IMR-90 (cell line): ENCODE measurements at regions not wholly inside any gene's neighbourhood (a gene's known extent, or its start where the extent isn't known, plus 50 kb on each side); places are given as distances from the start of the nearest gene placed in this dataset.

Experiments
- ATAC-seq: fragments of 200-7000 bp; cut with Tn5 transposase; 2 replicates; pipeline ENCODE4 v1.9.1; 2020; ENCODE audit warnings: low read depth, mild to moderate bottlenecking, moderate library complexity
- BruUV-seq: library from RNA; stranded (reverse); fragments of 400-500 nt; replicated peaks from 2 replicates; lab custom pipeline; 2021; lab: Mats Ljungman, UMichigan
- CTCF ChIA-PET: fragments of 300-600 bp; formaldehyde crosslinking; extraction: SDS; loops from one replicate; lab custom pipeline; 2021; ENCODE audit warnings: antibody characterized with exemption; lab: Yijun Ruan, JAX
- POLR2A ChIA-PET: fragments of 300-600 bp; sonication (Branson Sonifier 250); formaldehyde crosslinking; loops from one replicate; lab custom pipeline; 2022; ENCODE audit warnings: antibody characterized with exemption; ENCODE audit not compliant: unreplicated experiment; lab: Charles Lee
- DNase-seq: peaks from one replicate; pipeline ENCODE4 v3.0.0; 2013
- H2AFZ ChIP-seq: replicated peaks from 2 replicates; pipeline ENCODE3; 2013; ENCODE audit warnings: low read length, mild to moderate bottlenecking; ENCODE audit not compliant: poor library complexity
- H2AK5ac ChIP-seq: 2 replicates; pipeline ENCODE4 v1.6.1; 2013; ENCODE audit warnings: low read depth, low read length, inconsistent platforms
- H2AK9ac ChIP-seq: replicated peaks from 2 replicates; pipeline ENCODE3; 2013; ENCODE audit warnings: mild to moderate bottlenecking, low read depth, low read length, moderate library complexity; ENCODE audit not compliant: poor library complexity
- H2BK120ac ChIP-seq: 2 replicates; pipeline ENCODE4 v1.6.1; 2013; ENCODE audit warnings: low read depth, low read length, inconsistent platforms
- H2BK15ac ChIP-seq: 3 replicates; pipeline ENCODE4 v1.6.1; 2013; ENCODE audit warnings: low read depth, low read length, inconsistent platforms
- H2BK20ac ChIP-seq: 2 replicates; pipeline ENCODE4 v1.6.1; 2013; ENCODE audit warnings: low read depth, mild to moderate bottlenecking, inconsistent platforms, low read length, moderate library complexity
- H2BK5ac ChIP-seq: 2 replicates; pipeline ENCODE4 v1.6.1; 2013; ENCODE audit warnings: mild to moderate bottlenecking, low read depth, low read length, inconsistent platforms; ENCODE audit not compliant: poor library complexity, severe bottlenecking
- H3K14ac ChIP-seq: replicated peaks from 2 replicates; pipeline ENCODE4 v1.6.1; 2013; ENCODE audit warnings: low read depth, low read length, inconsistent platforms
- H3K18ac ChIP-seq: 2 replicates; pipeline ENCODE4 v1.6.1; 2013; ENCODE audit warnings: low read depth, low read length, control low read depth
- H3K23ac ChIP-seq: 2 replicates; pipeline ENCODE4 v1.6.1; 2013; ENCODE audit warnings: low read depth, low read length, inconsistent platforms
- H3K27ac ChIP-seq: 2 replicates; pipeline ENCODE4 v1.5.1; 2013; ENCODE audit warnings: mild to moderate bottlenecking, control low read depth, low read length; ENCODE audit not compliant: insufficient read depth
- H3K27me3 ChIP-seq: 2 replicates; pipeline ENCODE4 v1.6.1; 2013; ENCODE audit warnings: low read length; ENCODE audit not compliant: control insufficient read depth, insufficient read depth
- H3K36me3 ChIP-seq: 2 replicates; pipeline ENCODE4 v1.6.1; 2013; ENCODE audit warnings: low read length, mixed read lengths; ENCODE audit not compliant: control insufficient read depth, insufficient read depth
- H3K4ac ChIP-seq: 2 replicates; pipeline ENCODE4 v1.6.1; 2013; ENCODE audit warnings: low read depth, low read length, inconsistent platforms
- H3K4me1 ChIP-seq: 2 replicates; pipeline ENCODE4 v1.6.1; 2013; ENCODE audit warnings: low read length, mixed read lengths; ENCODE audit not compliant: control insufficient read depth, insufficient read depth
- H3K4me2 ChIP-seq: 2 replicates; pipeline ENCODE4 v1.6.1; 2013; ENCODE audit warnings: low read depth, mild to moderate bottlenecking, control low read depth, low read length, moderate library complexity
- H3K4me3 ChIP-seq: 2 replicates; pipeline ENCODE4 v1.5.1; 2013; ENCODE audit warnings: low read depth, mild to moderate bottlenecking, control low read depth, low read length, moderate library complexity; ENCODE audit not compliant: insufficient read depth
- H3K56ac ChIP-seq: 2 replicates; pipeline ENCODE4 v1.6.1; 2013; ENCODE audit warnings: low read length, inconsistent platforms; ENCODE audit not compliant: insufficient read depth; ENCODE audit errors: extremely low read depth
- H3K79me1 ChIP-seq, 2 experiments: 2 replicates each; pipeline ENCODE4 v1.6.1; 2013; ENCODE audit warnings: low read length in 2 of 2, inconsistent platforms in 1 of 2, low read depth in 1 of 2
- H3K9ac ChIP-seq: 2 replicates; pipeline ENCODE4 v1.6.1; 2013; ENCODE audit warnings: low read depth, low read length, control low read depth
- H3K9me1 ChIP-seq: 2 replicates; pipeline ENCODE4 v1.6.1; 2013; ENCODE audit warnings: low read length, inconsistent platforms; ENCODE audit not compliant: insufficient read depth
- H3K9me3 ChIP-seq: 2 replicates; pipeline ENCODE4 v1.6.1; 2013; ENCODE audit warnings: low read length; ENCODE audit not compliant: control insufficient read depth, insufficient read depth
- H4K20me1 ChIP-seq: 2 replicates; pipeline ENCODE4 v1.6.1; 2013; ENCODE audit warnings: low read length, inconsistent platforms; ENCODE audit not compliant: insufficient read depth
- H4K5ac ChIP-seq: 2 replicates; pipeline ENCODE4 v1.6.1; 2013; ENCODE audit warnings: mild to moderate bottlenecking, low read depth, low read length, control low read depth
- H4K8ac ChIP-seq, 2 experiments: 2 replicates each; pipeline ENCODE4 v1.6.1; 2013; ENCODE audit warnings: low read depth in 2 of 2, low read length in 2 of 2, control low read depth in 1 of 2, inconsistent platforms in 1 of 2
- H4K91ac ChIP-seq: 2 replicates; pipeline ENCODE4 v1.6.1; 2013; ENCODE audit warnings: low read depth, low read length, inconsistent platforms; ENCODE audit not compliant: insufficient read depth
- BHLHE40 ChIP-seq: fragments of 150-350 bp; IDR thresholded peaks from 2 replicates; pipeline ENCODE4 v1.6.1; 2016; ENCODE audit warnings: mild to moderate bottlenecking, low read depth, low read length
- CTCF ChIP-seq: conservative IDR thresholded peaks from 2 replicates; pipeline ENCODE4 v1.5.1; 2012; ENCODE audit warnings: mild to moderate bottlenecking, low read depth, low read length, improper control_type of control experiment
- MAFK ChIP-seq: IDR thresholded peaks from 2 replicates; pipeline ENCODE4 v1.6.1; 2012; ENCODE audit warnings: low read depth, low read length, improper control_type of control experiment
- MXI1 ChIP-seq: IDR thresholded peaks from 2 replicates; pipeline ENCODE4 v1.6.1; 2012; ENCODE audit warnings: low read depth, mild to moderate bottlenecking, low read length, moderate library complexity, borderline replicate concordance
- NFE2L2 ChIP-seq: fragments of 150-350 bp; IDR thresholded peaks from 2 replicates; pipeline ENCODE4 v1.6.1; 2016; ENCODE audit warnings: low read depth, mild to moderate bottlenecking, low read length
- RAD21 ChIP-seq: IDR thresholded peaks from 2 replicates; pipeline ENCODE4 v1.6.1; 2012; ENCODE audit warnings: low read length, improper control_type of control experiment
- WGBS, 2 experiments: methylation state at CpG; one replicate each; pipeline versions ENCODE4 v1.1.5 to v1.1.7; 2013; ENCODE audit warnings: missing lambda C conversion rate in 2 of 2; ENCODE audit not compliant: insufficient read length in 1 of 2; ENCODE audit errors: extremely low coverage in 2 of 2; 5-methylcytosine and 5-hydroxymethylcytosine counted together
- dilution Hi-C: fragments of 300-500 bp; cut with HindIII; formaldehyde crosslinking; loops from one replicate; pipeline ENCODE4 v1.14.3; 2018; ENCODE audit warnings: low sequenced_read_pairs; ENCODE audit not compliant: unreplicated experiment
- in situ Hi-C: fragments of 300-500 bp; cut with MboI; formaldehyde crosslinking; loops from 3 replicates; pipeline ENCODE4 v1.14.3; 2019; ENCODE audit warnings: low sequenced_read_pairs, inconsistent platforms, mixed read lengths
- intact Hi-C: fragments of 100-400 bp; cut with micrococcal nuclease; formaldehyde crosslinking; loops from 2 replicates; pipeline ENCODE4 v1.10.0; 2022

DNA sequence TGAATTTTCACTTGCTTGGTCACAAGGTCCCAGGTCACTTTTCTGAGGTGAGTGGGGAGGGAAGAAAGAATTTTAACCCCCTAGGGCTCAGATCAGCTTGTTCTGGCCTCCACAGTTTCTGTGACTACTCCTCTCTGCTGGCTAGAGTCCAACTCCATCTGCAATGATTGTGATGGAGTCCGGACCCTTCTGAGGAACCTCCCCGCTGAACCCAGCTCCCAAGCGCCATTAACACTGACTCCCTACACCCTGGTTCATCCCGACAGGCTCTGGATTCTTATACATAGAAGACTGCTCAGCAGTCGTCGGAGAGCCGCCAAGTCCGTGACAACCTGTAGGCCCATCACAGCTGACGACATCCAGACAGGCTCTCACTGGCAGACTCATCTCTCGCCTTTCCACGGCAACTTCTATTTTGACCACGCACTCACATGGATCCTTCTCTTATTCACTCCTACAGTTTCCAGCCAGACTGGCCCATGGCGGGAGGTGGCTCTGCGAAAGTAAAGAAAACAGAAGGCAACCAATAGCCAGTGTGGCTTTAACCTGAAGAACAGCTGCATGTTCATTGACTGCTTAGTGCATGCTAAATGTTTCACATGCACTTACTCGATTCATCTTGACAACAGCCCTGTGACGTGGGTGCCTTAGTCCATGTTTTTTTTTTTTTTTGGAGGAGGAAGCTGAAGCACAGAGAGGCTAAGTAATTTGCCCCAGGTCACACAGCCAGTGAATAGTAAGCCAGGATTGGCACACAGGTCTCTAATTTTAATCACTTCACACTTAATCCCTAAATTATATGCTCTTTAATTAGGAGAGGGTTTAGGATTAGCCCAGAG lies 68.0 kb upstream of the PRDM11 start:
- Histone ChIP-seq H3K27me3 (peaks cover 31% of the 10 kb centered on the region), H2AK5ac (no peak overlapping the region), H3K27ac (no peak overlapping the region), H3K4ac (no peak overlapping the region), H2BK120ac (no peak overlapping the region), H2BK15ac (no peak overlapping the region), H4K5ac (no peak overlapping the region), H3K79me1 (no peaks in the 10 kb centered on the region), H3K14ac (no peak overlapping the region), H3K9me1 (no peaks in the 10 kb centered on the region), H3K18ac (no peak overlapping the region), H4K20me1 (no peaks in the 10 kb centered on the region), H3K56ac (no peak overlapping the region), H4K8ac (no peak overlapping the region), H3K23ac (no peak overlapping the region), H2AFZ (no peak overlapping the region), H4K91ac (no peak overlapping the region), H2AK9ac (no peak overlapping the region), H3K9me3 (no peaks in the 10 kb centered on the region), H3K4me1 (peaks cover 2% of the 10 kb centered on the region; the same call in 1 of the 2 replicates), H3K9ac (no peak overlapping the region), H2BK5ac (no peak overlapping the region), H3K4me3 (no peak overlapping the region), H2BK20ac (no peak overlapping the region), H3K4me2 (no peak overlapping the region), H3K36me3 (no peaks in the 10 kb centered on the region)
- DNase-seq = no peak
- TF ChIP-seq NFE2L2 (no peak), MXI1 (no peak), BHLHE40 (no peak), MAFK (no peak), CTCF (no peak), RAD21 (no peak)
- CTCF ChIA-PET = interaction anchor here (1.1 kb wide), 1 partner anchor 27 kb away, joined by 3 read pairs; no protein-coding TSS in a partner anchor
- no peak for ATAC-seq
- in situ Hi-C loops = no loop called here
- dilution Hi-C loops = no loop called here
- WGBS, 2 experiments = 56% methylated on average over 9 of the region's 16 CpGs; no CpG with 5 or more reads in 1 of the 2 experiments
- BruUV-seq = no TSS peak
- intact Hi-C loops = no loop called here
- POLR2A ChIA-PET = no interaction called here
